Progenitor cell of endocrine pancreas (in vitro differentiated cells): ENCODE measurements at regions not wholly inside any gene's neighbourhood (a gene's known extent, or its start where the extent isn't known, plus 50 kb on each side); places are given as distances from the start of the nearest gene placed in this dataset.
"Not testable (repeated sequence)": the region's sequence is repeated elsewhere in the genome, so short reads cannot be mapped to it uniquely, and the experiment has no call there.

Experiments used
- DNase-seq: peaks from one replicate; pipeline ENCODE4 v3.0.0; 2021; ENCODE audit warnings: low spot score; ENCODE audit not compliant: unreplicated experiment
- H3K27ac Mint-ChIP-seq: 2 replicates; pipeline ENCODE4 v1.8.0; 2021; ENCODE audit warnings: mild to moderate bottlenecking, moderate library complexity, mixed read lengths
- H3K27me3 Mint-ChIP-seq: 2 replicates; pipeline ENCODE4 v1.8.0; 2021; ENCODE audit warnings: mixed read lengths
- H3K36me3 Mint-ChIP-seq: 2 replicates; pipeline ENCODE4 v1.8.0; 2022; ENCODE audit warnings: mixed read lengths; ENCODE audit not compliant: insufficient read depth
- H3K4me1 Mint-ChIP-seq: 2 replicates; pipeline ENCODE4 v1.8.0; 2021; ENCODE audit warnings: low read depth, mixed read lengths
- H3K4me3 Mint-ChIP-seq: 2 replicates; pipeline ENCODE4 v1.8.0; 2021; ENCODE audit warnings: low read depth, mild to moderate bottlenecking, moderate library complexity, mixed read lengths
- H3K9me3 Mint-ChIP-seq: 2 replicates; pipeline ENCODE4 v1.8.0; 2021; ENCODE audit warnings: low read depth, mixed read lengths
- CTCF ChIP-seq: fragments of 200-600 bp; sonication (generic); IDR thresholded peaks from one replicate; pipeline ENCODE4 v1.5.0; 2021; ENCODE audit warnings: antibody characterized with exemption, mild to moderate bottlenecking; ENCODE audit not compliant: unreplicated experiment

GRCh38 chrX:95953564-95953963 lies 731.1 kb upstream of the DIAPH2 start:
- Mint-ChIP-seq H3K27me3 (no peaks in the 10 kb centered on the region), H3K27ac (no peak overlapping the region), H3K4me3 (no peak overlapping the region), H3K9me3 (peaks cover 5% of the 10 kb centered on the region), H3K4me1 (no peaks in the 10 kb centered on the region), H3K36me3 (no peaks in the 10 kb centered on the region)
- TF ChIP-seq CTCF: no peak
- DNase-seq: no peak

GRCh38 chrX:95956745-95957144 lies 727.9 kb upstream of the DIAPH2 start:
- DNase-seq: no peak
- H3K27me3 Mint-ChIP-seq: no peaks in the 10 kb centered on the region

GRCh38 chrX:95973456-95974095 lies 711.1 kb upstream of the DIAPH2 start:
- H3K27me3 Mint-ChIP-seq, H3K36me3 Mint-ChIP-seq, H3K27ac Mint-ChIP-seq, H3K4me3 Mint-ChIP-seq, DNase-seq, H3K9me3 Mint-ChIP-seq, H3K4me1 Mint-ChIP-seq: not testable (repeated sequence)

More at GRCh38 chrX:95956745-95957144, 727.9 kb upstream of the DIAPH2 start:
- H3K36me3 Mint-ChIP-seq: no peaks in the 10 kb centered on the region
- no peaks in the 10 kb centered on the region for H3K4me1 Mint-ChIP-seq
- no peak overlapping the region for H3K4me3 Mint-ChIP-seq
- no peak overlapping the region for H3K27ac Mint-ChIP-seq
- TF ChIP-seq CTCF: no peak
- peaks cover 11% of the 10 kb centered on the region for H3K9me3 Mint-ChIP-seq

- no peaks in the 10 kb centered on the region for H3K27me3 Mint-ChIP-seq
- no peak for TF ChIP-seq CTCF
- H3K9me3 Mint-ChIP-seq: peaks cover 7% of the 10 kb centered on the region
- DNase-seq: no peak
- H3K4me3 Mint-ChIP-seq: no peak overlapping the region
- H3K4me1 Mint-ChIP-seq: no peaks in the 10 kb centered on the region
- no peaks in the 10 kb centered on the region for H3K36me3 Mint-ChIP-seq
- no peak overlapping the region for H3K27ac Mint-ChIP-seq
Measured at GRCh38 chrX:95974096-95974470, 710.6 kb upstream of the DIAPH2 start.

- Mint-ChIP-seq H3K36me3 (no peaks in the 10 kb centered on the region), H3K27me3 (no peaks in the 10 kb centered on the region), H3K4me3 (no peak overlapping the region), H3K9me3 (peaks cover 12% of the 10 kb centered on the region), H3K27ac (no peak overlapping the region), H3K4me1 (no peaks in the 10 kb centered on the region)
- DNase-seq: no peak
- no peak for TF ChIP-seq CTCF
Measured at GRCh38 chrX:95974890-95975289, 709.8 kb upstream of the DIAPH2 start.

- Mint-ChIP-seq H3K4me3 (no peak overlapping the region), H3K9me3 (no peaks in the 10 kb centered on the region), H3K4me1 (no peaks in the 10 kb centered on the region), H3K27ac (no peak overlapping the region), H3K27me3 (no peaks in the 10 kb centered on the region), H3K36me3 (no peaks in the 10 kb centered on the region)
- no peak for TF ChIP-seq CTCF
- no peak for DNase-seq
Measured at GRCh38 chrX:95995583-95995982, 689.1 kb upstream of the DIAPH2 start.
